Ureter (tissue), 1 donor: ENCODE measurements at regions not wholly inside any gene's neighbourhood (a gene's known extent, or its start where the extent isn't known, plus 50 kb on each side); places are given as distances from the start of the nearest gene placed in this dataset.
"Not testable (repeated sequence)": the region's sequence is repeated elsewhere in the genome, so short reads cannot be mapped to it uniquely, and the experiment has no call there.

Experiments used
- DNase-seq: peaks from one replicate; pipeline ENCODE4 v3.0.0-alpha.2; 2020; ENCODE audit warnings: low spot score
- donor health status: DM: yes; HTN: yes; CAD: no.

GRCh38 chr4:167831855-167832254 is 260.5 kb upstream of the ANXA10 start:
- DNase-seq, result no peak

- DNase-seq, result no peak
Measured at GRCh38 chr4:167838686-167839085, 253.7 kb upstream of the ANXA10 start.

- no peak for DNase-seq
Measured at GRCh38 chr4:167842487-167842886, 249.8 kb upstream of the ANXA10 start.

- no peak for DNase-seq
Measured at GRCh38 chr4:167854881-167855280, 237.5 kb upstream of the ANXA10 start.

GRCh38 chr4:167858127-167858526 is 234.2 kb upstream of the ANXA10 start:
- not testable (repeated sequence) for DNase-seq

GRCh38 chr4:167867191-167867590 is 225.1 kb upstream of the ANXA10 start:
- DNase-seq, result no peak

GRCh38 chr4:167868163-167868562 is 224.2 kb upstream of the ANXA10 start:
- DNase-seq, result no peak

- DNase-seq, result no peak
Measured at GRCh38 chr4:167873496-167873895, 218.8 kb upstream of the ANXA10 start.

GRCh38 chr4:167876091-167876490 is 216.2 kb upstream of the ANXA10 start:
- not testable (repeated sequence) for DNase-seq

GRCh38 chr4:167877826-167878225 is 214.5 kb upstream of the ANXA10 start:
- DNase-seq, result not testable (repeated sequence)

GRCh38 chr4:167883266-167883665 is 209.1 kb upstream of the ANXA10 start:
- no peak for DNase-seq

- no peak for DNase-seq
Measured at GRCh38 chr4:167885071-167885470, 207.3 kb upstream of the ANXA10 start.

- no peak for DNase-seq
Measured at GRCh38 chr4:167885872-167886271, 206.5 kb upstream of the ANXA10 start.

GRCh38 chr4:167887726-167888125 is 204.6 kb upstream of the ANXA10 start:
- DNase-seq, result no peak

GRCh38 chr4:167890226-167890625 is 202.1 kb upstream of the ANXA10 start:
- no peak for DNase-seq

- no peak for DNase-seq
Measured at GRCh38 chr4:167893531-167893930, 198.8 kb upstream of the ANXA10 start.

- DNase-seq, result not testable (repeated sequence)
Measured at GRCh38 chr4:167896260-167896659, 196.1 kb upstream of the ANXA10 start.

- DNase-seq, result peak; percentile 78
Measured at GRCh38 chr4:167897116-167897515, 195.2 kb upstream of the ANXA10 start.

GRCh38 chr4:167903291-167903721 is 189.0 kb upstream of the ANXA10 start:
- DNase-seq, result no peak

GRCh38 chr4:167906851-167907250 is 185.5 kb upstream of the ANXA10 start:
- DNase-seq, result no peak

GRCh38 chr4:167908816-167909215 is 183.5 kb upstream of the ANXA10 start:
- DNase-seq, result no peak

- not testable (repeated sequence) for DNase-seq
Measured at GRCh38 chr4:167912535-167912934, 179.8 kb upstream of the ANXA10 start.

- no peak for DNase-seq
Measured at GRCh38 chr4:167918077-167918476, 174.3 kb upstream of the ANXA10 start.

- no peak for DNase-seq
Measured at GRCh38 chr4:167930166-167930565, 162.2 kb upstream of the ANXA10 start.

- no peak for DNase-seq
Measured at GRCh38 chr4:167934216-167934615, 158.1 kb upstream of the ANXA10 start.
